ENCODE measurements at regions not wholly inside any gene's neighbourhood (a gene's known extent, or its start where the extent isn't known, plus 50 kb on each side); places are given as distances from the start of the nearest gene placed in this dataset.
A peak's percentile ranks its signal among the peaks of the same experiment; 100 is the strongest.

DNA sequence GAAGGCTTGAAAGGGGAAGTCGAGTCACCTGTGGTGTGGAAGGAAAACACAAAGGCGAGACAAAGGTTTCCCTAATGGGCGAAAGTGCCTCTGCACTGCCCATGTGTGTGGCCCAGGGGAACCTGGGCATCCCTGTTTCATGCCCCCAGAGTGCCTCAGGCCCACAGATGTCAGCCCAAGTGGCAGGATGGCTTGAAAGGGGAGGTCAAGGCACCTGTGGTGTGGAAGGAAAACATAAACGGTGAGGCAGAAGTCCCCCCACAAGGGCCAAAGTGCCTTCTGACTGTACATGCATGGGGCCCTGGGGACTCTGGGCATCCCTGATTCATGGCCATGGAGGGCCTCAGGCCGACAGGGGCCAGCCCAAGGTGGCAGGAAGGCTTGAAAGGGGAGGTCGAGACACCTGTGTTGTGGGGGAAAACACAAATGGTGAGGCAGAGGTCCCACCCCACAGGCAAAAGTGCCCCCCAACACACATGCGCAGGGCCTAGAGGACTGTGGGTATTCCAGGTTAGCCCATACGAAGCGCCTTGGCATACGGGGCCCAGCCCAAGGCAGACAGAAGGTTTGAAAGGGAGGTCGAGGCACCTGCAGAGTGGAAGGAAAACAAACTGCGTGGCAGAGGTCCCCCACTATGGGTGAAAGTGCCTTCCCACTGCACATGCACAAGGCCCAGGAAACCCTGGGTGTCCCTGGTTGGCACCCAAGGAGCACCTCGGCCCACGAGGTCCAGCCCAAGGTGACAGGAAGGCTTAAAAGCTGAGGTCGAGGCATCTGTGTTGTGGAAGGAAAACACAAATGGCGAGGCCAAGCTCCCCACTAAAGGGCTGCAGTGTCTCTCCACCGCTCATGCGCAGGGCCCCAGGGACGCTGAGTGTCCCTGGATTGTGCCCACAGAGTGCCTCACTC lies 382.3 kb downstream of the ALG10 start:
- intact Hi-C loops (cut with DNase I) = no loop called here
- peak; percentile 1 to 17 (median 4) for DNase-seq
- WGBS, 3 donors = 63 to 73% (median 71%) methylated on average over 19 of the region's 19 CpGs
- Histone ChIP-seq H3K36me3 (no peaks in the 10 kb centered on the region), H3K4me1 (ENCODE audit: insufficient read depth) (no peaks in the 10 kb centered on the region), H3K27ac (no peak overlapping the region), H3K4me3 (no peak overlapping the region), H3K9me3 (peaks cover 0 to 9% of the 10 kb centered on the region in 2 donors), H3K27me3 (no peaks in the 10 kb centered on the region)
- TF ChIP-seq POLR2A (IDR thresholded peaks at IDR 0.05) (no peak), EP300 (IDR thresholded peaks at IDR 0.05) (no peak)
- TF ChIP-seq, protein P1, sequence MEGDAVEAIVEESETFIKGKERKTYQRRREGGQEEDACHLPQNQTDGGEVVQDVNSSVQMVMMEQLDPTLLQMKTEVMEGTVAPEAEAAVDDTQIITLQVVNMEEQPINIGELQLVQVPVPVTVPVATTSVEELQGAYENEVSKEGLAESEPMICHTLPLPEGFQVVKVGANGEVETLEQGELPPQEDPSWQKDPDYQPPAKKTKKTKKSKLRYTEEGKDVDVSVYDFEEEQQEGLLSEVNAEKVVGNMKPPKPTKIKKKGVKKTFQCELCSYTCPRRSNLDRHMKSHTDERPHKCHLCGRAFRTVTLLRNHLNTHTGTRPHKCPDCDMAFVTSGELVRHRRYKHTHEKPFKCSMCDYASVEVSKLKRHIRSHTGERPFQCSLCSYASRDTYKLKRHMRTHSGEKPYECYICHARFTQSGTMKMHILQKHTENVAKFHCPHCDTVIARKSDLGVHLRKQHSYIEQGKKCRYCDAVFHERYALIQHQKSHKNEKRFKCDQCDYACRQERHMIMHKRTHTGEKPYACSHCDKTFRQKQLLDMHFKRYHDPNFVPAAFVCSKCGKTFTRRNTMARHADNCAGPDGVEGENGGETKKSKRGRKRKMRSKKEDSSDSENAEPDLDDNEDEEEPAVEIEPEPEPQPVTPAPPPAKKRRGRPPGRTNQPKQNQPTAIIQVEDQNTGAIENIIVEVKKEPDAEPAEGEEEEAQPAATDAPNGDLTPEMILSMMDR (IDR thresholded peaks at IDR 0.05) = no peak

DNA sequence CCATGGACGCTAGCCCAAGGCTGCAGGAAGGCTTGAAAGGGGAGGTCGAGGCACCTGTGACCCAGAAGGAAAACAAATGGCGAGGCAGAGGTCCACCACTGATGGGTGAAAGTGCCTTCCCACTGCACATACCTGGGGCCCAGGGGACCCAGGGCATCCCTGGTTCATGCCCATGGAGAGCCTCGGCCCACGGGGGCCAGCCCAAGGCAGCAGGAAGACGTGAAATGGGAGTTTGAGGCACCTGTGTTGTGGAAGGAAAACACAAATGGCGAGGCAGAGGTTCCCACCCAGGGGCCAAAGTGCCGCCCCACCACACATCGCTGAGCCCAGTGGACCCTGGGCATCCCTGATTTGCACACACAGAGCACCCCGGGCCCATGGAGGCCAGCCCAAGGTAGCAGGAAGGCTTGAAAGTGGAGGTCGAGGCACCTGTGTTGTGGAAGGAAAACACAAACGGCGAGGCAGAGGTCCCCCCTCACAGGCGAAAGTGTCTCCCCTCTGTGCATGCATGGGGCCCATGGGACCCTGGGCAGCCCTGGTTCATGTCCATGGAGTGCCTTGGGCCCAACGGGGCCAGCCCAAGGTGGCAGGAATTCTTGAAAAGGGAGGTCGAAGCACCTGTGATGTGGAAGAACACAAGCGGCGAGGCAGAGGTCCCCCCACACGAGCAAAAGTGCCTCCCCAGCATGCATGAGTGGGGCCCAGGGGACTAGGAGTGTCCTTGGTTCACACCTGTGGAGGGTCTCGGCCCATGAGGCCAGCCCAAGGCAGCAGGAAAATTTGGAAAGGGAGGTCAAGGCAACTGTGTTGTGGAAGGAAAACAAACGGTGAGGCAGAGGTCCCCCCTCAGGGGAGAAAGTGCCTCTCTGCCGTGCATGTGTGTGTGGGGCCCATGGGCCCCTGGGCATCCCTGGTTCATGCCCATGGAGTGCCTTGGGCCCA lies 383.3 kb downstream of the ALG10 start:
- Histone ChIP-seq H3K27ac (no peak overlapping the region), H3K9me3 (peaks cover 0 to 9% of the 10 kb centered on the region in 2 donors), H3K4me3 (no peak overlapping the region), H3K4me1 (ENCODE audit: insufficient read depth) (no peaks in the 10 kb centered on the region), H3K36me3 (no peaks in the 10 kb centered on the region), H3K27me3 (no peaks in the 10 kb centered on the region)
- intact Hi-C loops (cut with DNase I) = no loop called here
- WGBS, 3 donors = 64 to 75% (median 68%) methylated on average over 22 of the region's 22 CpGs
- no peak for TF ChIP-seq POLR2A (IDR thresholded peaks at IDR 0.05)
- no peak for TF ChIP-seq EP300 (IDR thresholded peaks at IDR 0.05)
- TF ChIP-seq, protein P1 (IDR thresholded peaks at IDR 0.05) = no peak
- peak; percentile 3 to 12 (median 5) for DNase-seq

DNA sequence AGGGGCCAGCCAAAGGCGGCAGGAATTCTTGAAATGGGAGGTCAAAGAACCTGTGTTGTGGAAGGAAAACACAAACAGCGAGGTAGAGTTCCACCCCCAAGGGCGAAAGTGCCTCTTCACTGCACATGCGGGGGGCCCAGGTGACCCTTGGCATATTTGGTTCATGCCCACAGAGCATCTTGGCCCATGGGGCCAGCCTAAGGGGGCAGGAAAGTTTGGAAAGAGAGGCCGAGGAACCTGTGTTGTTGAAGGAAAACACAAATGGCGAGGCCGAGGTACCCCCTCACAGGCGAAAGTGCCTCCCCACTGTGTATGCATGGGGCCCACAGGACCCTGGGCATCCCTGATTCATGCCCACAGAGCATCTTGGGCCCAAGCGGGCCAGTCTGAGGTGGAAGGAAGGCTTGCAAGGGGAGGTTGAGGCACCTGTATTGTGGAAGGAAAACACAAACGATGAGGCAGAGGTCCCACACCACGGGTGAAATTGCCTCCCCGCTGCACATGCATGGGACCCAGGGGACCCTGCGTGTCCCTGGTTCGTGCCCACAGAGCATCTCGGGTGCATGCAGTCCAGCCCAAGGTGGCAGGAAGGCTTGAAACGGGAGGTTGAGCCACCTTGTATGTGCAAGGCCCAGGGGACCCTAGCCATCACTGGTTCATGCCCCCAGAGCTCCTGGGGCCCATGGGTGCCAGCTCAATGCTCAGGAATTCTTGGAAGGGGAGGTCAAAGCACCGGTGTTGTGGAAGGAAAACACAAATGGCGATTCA lies 384.1 kb downstream of the ALG10 start:
- H3K27me3 ChIP-seq = no peaks in the 10 kb centered on the region
- H3K4me3 ChIP-seq = no peak overlapping the region
- intact Hi-C loops (cut with DNase I) = no loop called here
- peaks cover 0 to 9% of the 10 kb centered on the region in 2 donors for H3K9me3 ChIP-seq
- no peaks in the 10 kb centered on the region for H3K4me1 ChIP-seq (ENCODE audit: insufficient read depth)
- TF ChIP-seq POLR2A (IDR thresholded peaks at IDR 0.05) = no peak
- no peak for TF ChIP-seq EP300 (IDR thresholded peaks at IDR 0.05)
- TF ChIP-seq, protein P1 (IDR thresholded peaks at IDR 0.05) = no peak
- DNase-seq = peak in 4 of 5 donors; percentile 3 to 8 (median 5)
- no peaks in the 10 kb centered on the region for H3K36me3 ChIP-seq
- H3K27ac ChIP-seq = no peak overlapping the region
- 73 to 76% (median 73%) methylated on average over 18 of the region's 18 CpGs for WGBS, 3 donors

GRCh38 chr12:34406996-34407300 lies 384.7 kb downstream of the ALG10 start:
- DNase-seq = peak in 2 of 5 donors; percentile 6 to 8
- WGBS, 3 donors = 73 to 84% (median 74%) methylated on average over 8 of the region's 8 CpGs

More at GRCh38 chr12:34406996-34407300, 384.7 kb downstream of the ALG10 start:
- TF ChIP-seq EP300 (IDR thresholded peaks at IDR 0.05) = no peak
- H3K36me3 ChIP-seq = no peaks in the 10 kb centered on the region
- no peak overlapping the region for H3K4me3 ChIP-seq
- no peak overlapping the region for H3K27ac ChIP-seq
- H3K27me3 ChIP-seq = no peaks in the 10 kb centered on the region
- intact Hi-C loops (cut with DNase I) = no loop called here
- H3K4me1 ChIP-seq (ENCODE audit: insufficient read depth) = no peaks in the 10 kb centered on the region
- peaks cover 0 to 9% of the 10 kb centered on the region in 2 donors for H3K9me3 ChIP-seq
